BLaER1 (cell line): ENCODE measurements at regions not wholly inside any gene's neighbourhood (a gene's known extent, or its start where the extent isn't known, plus 50 kb on each side); places are given as distances from the start of the nearest gene placed in this dataset.

ENCODE experiments used
- H3K27ac ChIP-seq: shearing (Covaris generic); formaldehyde crosslinking; 2 replicates; pipeline ENCODE4 v1.8.1; 2022
- H3K27me3 ChIP-seq: shearing (Covaris generic); formaldehyde crosslinking; 2 replicates; pipeline ENCODE4 v1.8.1; 2022
- H3K36me3 ChIP-seq: shearing (Covaris generic); formaldehyde crosslinking; 2 replicates; pipeline ENCODE4 v1.8.1; 2022
- H3K4me1 ChIP-seq: shearing (Covaris generic); formaldehyde crosslinking; 2 replicates; pipeline ENCODE4 v1.8.1; 2022
- H3K4me2 ChIP-seq: shearing (Covaris generic); formaldehyde crosslinking; 2 replicates; pipeline ENCODE4 v1.8.1; 2022
- H3K4me3 ChIP-seq: shearing (Covaris generic); formaldehyde crosslinking; 2 replicates; pipeline ENCODE4 v1.8.1; 2022
- H3K9ac ChIP-seq: shearing (Covaris generic); formaldehyde crosslinking; 2 replicates; pipeline ENCODE4 v1.8.1; 2022
- H3K9me3 ChIP-seq: shearing (Covaris generic); formaldehyde crosslinking; 2 replicates; pipeline ENCODE4 v1.8.1; 2022
- H4K20me1 ChIP-seq: shearing (Covaris generic); formaldehyde crosslinking; 2 replicates; pipeline ENCODE4 v1.8.1; 2022
- Cebpa-rat ChIP-seq: shearing (Covaris generic); IDR thresholded peaks from 2 replicates; pipeline ENCODE4 v1.8.1; 2022

GRCh38 chr13:44191103-44191502 lies 182.5 kb upstream of the SERP2 start:
- Histone ChIP-seq H4K20me1 (no peaks in the 10 kb centered on the region), H3K4me1 (peaks cover 9% of the 10 kb centered on the region), H3K4me3 (no peak overlapping the region), H3K9ac (no peak overlapping the region), H3K4me2 (no peak overlapping the region), H3K27ac (no peak overlapping the region), H3K9me3 (no peaks in the 10 kb centered on the region), H3K27me3 (no peaks in the 10 kb centered on the region), H3K36me3 (no peaks in the 10 kb centered on the region)
- TF ChIP-seq Cebpa-rat = no peak

- no peaks in the 10 kb centered on the region for H3K36me3 ChIP-seq
- H3K9me3 ChIP-seq = no peaks in the 10 kb centered on the region
- H3K4me1 ChIP-seq = peaks cover 9% of the 10 kb centered on the region
- no peak overlapping the region for H3K27ac ChIP-seq
- H3K4me3 ChIP-seq = no peak overlapping the region
- no peak overlapping the region for H3K9ac ChIP-seq
- no peak overlapping the region for H3K4me2 ChIP-seq
- H4K20me1 ChIP-seq = no peaks in the 10 kb centered on the region
- no peaks in the 10 kb centered on the region for H3K27me3 ChIP-seq
- TF ChIP-seq Cebpa-rat = peak; percentile 93
These were observed 182.0 kb upstream of the SERP2 start for GRCh38 chr13:44191504-44192171.

- no peak overlapping the region for H3K9ac ChIP-seq
- no peaks in the 10 kb centered on the region for H4K20me1 ChIP-seq
- H3K4me1 ChIP-seq = peaks cover 9% of the 10 kb centered on the region
- H3K4me2 ChIP-seq = no peak overlapping the region
- TF ChIP-seq Cebpa-rat = no peak
- no peak overlapping the region for H3K27ac ChIP-seq
- H3K36me3 ChIP-seq = no peaks in the 10 kb centered on the region
- H3K9me3 ChIP-seq = no peaks in the 10 kb centered on the region
- no peak overlapping the region for H3K4me3 ChIP-seq
- no peaks in the 10 kb centered on the region for H3K27me3 ChIP-seq
These were observed 179.9 kb upstream of the SERP2 start for GRCh38 chr13:44193731-44194130.

- Histone ChIP-seq H3K4me2 (no peak overlapping the region), H3K4me1 (peaks cover 4% of the 10 kb centered on the region), H3K27ac (no peak overlapping the region), H4K20me1 (no peaks in the 10 kb centered on the region), H3K4me3 (no peak overlapping the region), H3K36me3 (no peaks in the 10 kb centered on the region), H3K9ac (no peak overlapping the region), H3K9me3 (no peaks in the 10 kb centered on the region), H3K27me3 (no peaks in the 10 kb centered on the region)
- TF ChIP-seq Cebpa-rat = no peak
These were observed 178.4 kb upstream of the SERP2 start for GRCh38 chr13:44195245-44195644.

- Histone ChIP-seq H3K9ac (no peak overlapping the region), H3K27me3 (no peaks in the 10 kb centered on the region), H3K4me2 (no peak overlapping the region), H3K9me3 (no peaks in the 10 kb centered on the region), H4K20me1 (no peaks in the 10 kb centered on the region), H3K4me3 (no peak overlapping the region), H3K36me3 (no peaks in the 10 kb centered on the region), H3K27ac (no peak overlapping the region), H3K4me1 (no peaks in the 10 kb centered on the region)
- no peak for TF ChIP-seq Cebpa-rat
These were observed 177.3 kb upstream of the SERP2 start for GRCh38 chr13:44196196-44196751.

GRCh38 chr13:44197791-44198770 lies 175.5 kb upstream of the SERP2 start:
- Histone ChIP-seq H3K9ac (no peak overlapping the region), H3K4me3 (no peak overlapping the region), H4K20me1 (no peaks in the 10 kb centered on the region), H3K4me1 (no peaks in the 10 kb centered on the region), H3K9me3 (no peaks in the 10 kb centered on the region), H3K27me3 (no peaks in the 10 kb centered on the region), H3K27ac (no peak overlapping the region), H3K4me2 (no peak overlapping the region), H3K36me3 (no peaks in the 10 kb centered on the region)
- TF ChIP-seq Cebpa-rat = no peak

- no peaks in the 10 kb centered on the region for H3K36me3 ChIP-seq
- TF ChIP-seq Cebpa-rat = no peak
- H3K27ac ChIP-seq = no peak overlapping the region
- H3K27me3 ChIP-seq = no peaks in the 10 kb centered on the region
- H3K9ac ChIP-seq = no peak overlapping the region
- H3K9me3 ChIP-seq = no peaks in the 10 kb centered on the region
- H3K4me1 ChIP-seq = no peaks in the 10 kb centered on the region
- no peak overlapping the region for H3K4me3 ChIP-seq
- H4K20me1 ChIP-seq = no peaks in the 10 kb centered on the region
- H3K4me2 ChIP-seq = no peak overlapping the region
These were observed 174.8 kb upstream of the SERP2 start for GRCh38 chr13:44198826-44199225.

GRCh38 chr13:44199627-44200207 lies 173.9 kb upstream of the SERP2 start:
- no peak overlapping the region for H3K9ac ChIP-seq
- H3K4me2 ChIP-seq = no peak overlapping the region
- 0 out of 2 replicates have a peak, but pooled peaks have one; percentile 22 for TF ChIP-seq Cebpa-rat
- no peaks in the 10 kb centered on the region for H3K4me1 ChIP-seq
- H3K27ac ChIP-seq = no peak overlapping the region
- no peaks in the 10 kb centered on the region for H3K27me3 ChIP-seq
- H4K20me1 ChIP-seq = no peaks in the 10 kb centered on the region
- no peaks in the 10 kb centered on the region for H3K36me3 ChIP-seq
- H3K4me3 ChIP-seq = no peak overlapping the region
- H3K9me3 ChIP-seq = no peaks in the 10 kb centered on the region

GRCh38 chr13:44206434-44206833 lies 167.2 kb upstream of the SERP2 start:
- Histone ChIP-seq H3K36me3 (no peaks in the 10 kb centered on the region), H3K9me3 (peaks cover 16% of the 10 kb centered on the region), H3K9ac (no peak overlapping the region), H3K4me1 (no peaks in the 10 kb centered on the region), H4K20me1 (no peaks in the 10 kb centered on the region), H3K27me3 (no peaks in the 10 kb centered on the region), H3K4me2 (no peak overlapping the region), H3K4me3 (no peak overlapping the region), H3K27ac (no peak overlapping the region)
- TF ChIP-seq Cebpa-rat = no peak
